ENCODE measurements at regions not wholly inside any gene's neighbourhood (a gene's known extent, or its start where the extent isn't known, plus 50 kb on each side); places are given as distances from the start of the nearest gene placed in this dataset.

GRCh38 chr16:66278111-66278531, 88.4 kb upstream of the CDH5 start:
- H3K36me3 ChIP-seq (ENCODE audit: control insufficient read depth in 1 of 2, insufficient read depth in 2 of 2, low read length in 1 of 2) = no peaks in the 10 kb centered on the region
- no peak for ATAC-seq (ENCODE audit: low FRiP score)
- H3K27ac ChIP-seq (ENCODE audit: low read depth in 1 of 2, low read length in 2 of 2) = no peak overlapping the region
- no peaks in the 10 kb centered on the region for H3K9me3 ChIP-seq (ENCODE audit: control insufficient read depth, low read length)
- intact Hi-C loops (cut with DNase I) = no loop called here
- no peak overlapping the region for H3K4me3 ChIP-seq (ENCODE audit: low read length in 2 of 2)
- WGBS, 2 donors = 83 to 91% methylated on average over 2 of the region's 2 CpGs
- no peaks in the 10 kb centered on the region for H3K4me1 ChIP-seq (ENCODE audit: control insufficient read depth in 1 of 2, insufficient read depth in 2 of 2, low read length in 2 of 2)
- H3K27me3 ChIP-seq (ENCODE audit: control insufficient read depth in 1 of 2, insufficient read depth in 2 of 2, low read length in 1 of 2) = no peaks in the 10 kb centered on the region
- DNase-seq = no peak

GRCh38 chr16:66277311-66278070, 89.0 kb upstream of the CDH5 start:
- no peaks in the 10 kb centered on the region for H3K4me1 ChIP-seq (ENCODE audit: control insufficient read depth in 1 of 2, insufficient read depth in 2 of 2, low read length in 2 of 2)
- WGBS, 2 donors = 94 to 98% methylated on average over 6 of the region's 6 CpGs
- no peaks in the 10 kb centered on the region for H3K9me3 ChIP-seq (ENCODE audit: control insufficient read depth, low read length)
- no peak for ATAC-seq (ENCODE audit: low FRiP score)
- H3K27me3 ChIP-seq (ENCODE audit: control insufficient read depth in 1 of 2, insufficient read depth in 2 of 2, low read length in 1 of 2) = no peaks in the 10 kb centered on the region
- H3K27ac ChIP-seq (ENCODE audit: low read depth in 1 of 2, low read length in 2 of 2) = no peak overlapping the region
- intact Hi-C loops (cut with DNase I) = no loop called here
- no peak overlapping the region for H3K4me3 ChIP-seq (ENCODE audit: low read length in 2 of 2)
- no peaks in the 10 kb centered on the region for H3K36me3 ChIP-seq (ENCODE audit: control insufficient read depth in 1 of 2, insufficient read depth in 2 of 2, low read length in 1 of 2)
- no peak for DNase-seq

- no peaks in the 10 kb centered on the region for H3K4me1 ChIP-seq (ENCODE audit: control insufficient read depth in 1 of 2, insufficient read depth in 2 of 2, low read length in 2 of 2)
- no peak overlapping the region for H3K4me3 ChIP-seq (ENCODE audit: low read length in 2 of 2)
- H3K27me3 ChIP-seq (ENCODE audit: control insufficient read depth in 1 of 2, insufficient read depth in 2 of 2, low read length in 1 of 2) = no peaks in the 10 kb centered on the region
- 32 to 35% methylated on average over 6 of the region's 6 CpGs for WGBS, 2 donors
- H3K9me3 ChIP-seq (ENCODE audit: control insufficient read depth, low read length) = no peaks in the 10 kb centered on the region
- DNase-seq (no peak), ATAC-seq (ENCODE audit: low FRiP score) (no peak)
- H3K27ac ChIP-seq (ENCODE audit: low read depth in 1 of 2, low read length in 2 of 2) = no peak overlapping the region
- no peaks in the 10 kb centered on the region for H3K36me3 ChIP-seq (ENCODE audit: control insufficient read depth in 1 of 2, insufficient read depth in 2 of 2, low read length in 1 of 2)
- intact Hi-C loops (cut with DNase I) = no loop called here
Measured at GRCh38 chr16:66275775-66276428, 90.6 kb upstream of the CDH5 start.

DNA sequence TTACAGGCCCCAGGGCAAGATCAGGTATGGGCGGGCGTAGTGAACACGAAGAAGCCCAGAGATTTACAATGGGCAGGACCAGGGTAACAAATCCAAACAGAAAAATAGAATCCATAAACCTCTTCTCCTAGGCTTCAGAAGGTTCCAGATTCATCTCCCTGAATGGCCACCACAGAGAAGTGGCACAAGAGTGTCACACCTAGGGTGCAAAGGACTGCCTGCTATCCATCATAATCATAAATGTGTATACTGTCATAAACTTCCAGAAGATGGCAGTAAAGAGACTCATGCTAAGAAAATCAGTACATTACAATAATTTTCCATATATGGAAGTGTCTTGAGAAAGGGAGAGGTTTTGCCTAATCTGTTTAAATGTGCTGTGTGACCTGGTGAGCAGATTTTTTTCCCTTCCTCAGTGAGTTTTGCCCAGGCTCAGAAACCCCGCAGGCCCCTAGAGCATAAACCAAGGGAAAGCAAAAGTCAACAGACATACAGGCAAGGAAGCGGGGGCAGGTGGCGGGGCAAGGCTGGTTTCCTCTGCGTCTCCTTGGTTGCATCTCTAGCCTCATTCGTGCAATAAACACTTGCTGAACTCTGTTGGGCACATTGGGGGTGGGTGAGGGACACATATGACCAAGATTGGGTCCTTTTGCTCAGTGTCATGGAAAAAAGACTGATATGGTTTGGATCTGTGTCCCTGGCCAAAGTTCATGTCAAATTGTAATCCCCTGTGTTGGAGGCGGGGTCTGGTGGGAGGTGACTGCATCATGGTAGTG, 92.0 kb upstream of the CDH5 start:
- no peak for DNase-seq
- WGBS, 2 donors = 79 to 91% methylated on average over 9 of the region's 9 CpGs
- intact Hi-C loops (cut with DNase I) = no loop called here

GRCh38 chr16:66273644-66274334, 92.7 kb upstream of the CDH5 start:
- H3K27ac ChIP-seq (ENCODE audit: low read depth in 1 of 2, low read length in 2 of 2) = no peak overlapping the region
- intact Hi-C loops (cut with DNase I) = no loop called here
- WGBS, 2 donors = 83 to 90% methylated on average over 8 of the region's 8 CpGs
- H3K4me1 ChIP-seq (ENCODE audit: control insufficient read depth in 1 of 2, insufficient read depth in 2 of 2, low read length in 2 of 2) = no peaks in the 10 kb centered on the region
- no peak for ATAC-seq (ENCODE audit: low FRiP score)
- no peaks in the 10 kb centered on the region for H3K27me3 ChIP-seq (ENCODE audit: control insufficient read depth in 1 of 2, insufficient read depth in 2 of 2, low read length in 1 of 2)
- DNase-seq = no peak
- H3K4me3 ChIP-seq (ENCODE audit: low read length in 2 of 2) = no peak overlapping the region
- no peaks in the 10 kb centered on the region for H3K9me3 ChIP-seq (ENCODE audit: control insufficient read depth, low read length)
- no peaks in the 10 kb centered on the region for H3K36me3 ChIP-seq (ENCODE audit: control insufficient read depth in 1 of 2, insufficient read depth in 2 of 2, low read length in 1 of 2)

More for the DNA sequence above, 92.0 kb upstream of the CDH5 start:
- ATAC-seq (ENCODE audit: low FRiP score) = no peak
- Histone ChIP-seq H3K36me3 (ENCODE audit: control insufficient read depth in 1 of 2, insufficient read depth in 2 of 2, low read length in 1 of 2) (no peaks in the 10 kb centered on the region), H3K4me1 (ENCODE audit: control insufficient read depth in 1 of 2, insufficient read depth in 2 of 2, low read length in 2 of 2) (no peaks in the 10 kb centered on the region), H3K27ac (ENCODE audit: low read depth in 1 of 2, low read length in 2 of 2) (no peak overlapping the region), H3K4me3 (ENCODE audit: low read length in 2 of 2) (no peak overlapping the region), H3K9me3 (ENCODE audit: control insufficient read depth, low read length) (no peaks in the 10 kb centered on the region), H3K27me3 (ENCODE audit: control insufficient read depth in 1 of 2, insufficient read depth in 2 of 2, low read length in 1 of 2) (no peaks in the 10 kb centered on the region)

DNA sequence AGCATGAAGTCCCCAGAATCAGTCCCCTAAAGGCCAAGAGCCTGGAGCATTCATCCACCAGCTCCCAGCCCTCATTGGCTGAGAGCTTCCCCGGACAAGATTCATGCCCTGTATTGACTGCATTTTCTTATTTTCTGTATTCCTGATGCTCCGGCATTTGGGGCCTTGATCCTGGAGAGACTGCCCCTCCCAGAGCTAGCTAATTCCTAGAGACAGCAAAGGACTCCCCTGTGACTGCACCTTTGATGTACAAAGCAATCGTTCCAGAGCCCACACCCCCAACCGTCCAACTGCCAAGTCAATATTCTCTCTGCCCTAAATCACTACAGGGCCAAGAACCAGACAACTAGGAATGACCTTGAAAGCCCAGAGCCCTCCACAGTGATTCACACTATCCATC, 93.4 kb upstream of the CDH5 start:
- H3K36me3 ChIP-seq (ENCODE audit: control insufficient read depth in 1 of 2, insufficient read depth in 2 of 2, low read length in 1 of 2) = no peaks in the 10 kb centered on the region
- intact Hi-C loops (cut with DNase I) = no loop called here
- DNase-seq (no peak), ATAC-seq (ENCODE audit: low FRiP score) (no peak)
- H3K9me3 ChIP-seq (ENCODE audit: control insufficient read depth, low read length) = no peaks in the 10 kb centered on the region
- no peak overlapping the region for H3K4me3 ChIP-seq (ENCODE audit: low read length in 2 of 2)
- H3K27ac ChIP-seq (ENCODE audit: low read depth in 1 of 2, low read length in 2 of 2) = no peak overlapping the region
- no peaks in the 10 kb centered on the region for H3K4me1 ChIP-seq (ENCODE audit: control insufficient read depth in 1 of 2, insufficient read depth in 2 of 2, low read length in 2 of 2)
- H3K27me3 ChIP-seq (ENCODE audit: control insufficient read depth in 1 of 2, insufficient read depth in 2 of 2, low read length in 1 of 2) = no peaks in the 10 kb centered on the region
- 68 to 70% methylated on average over 4 of the region's 4 CpGs for WGBS, 2 donors

- Histone ChIP-seq H3K27me3 (ENCODE audit: control insufficient read depth in 1 of 2, insufficient read depth in 2 of 2, low read length in 1 of 2) (no peaks in the 10 kb centered on the region), H3K4me3 (ENCODE audit: low read length in 2 of 2) (no peak overlapping the region), H3K4me1 (ENCODE audit: control insufficient read depth in 1 of 2, insufficient read depth in 2 of 2, low read length in 2 of 2) (no peaks in the 10 kb centered on the region), H3K9me3 (ENCODE audit: control insufficient read depth, low read length) (no peaks in the 10 kb centered on the region), H3K27ac (ENCODE audit: low read depth in 1 of 2, low read length in 2 of 2) (no peak overlapping the region), H3K36me3 (ENCODE audit: control insufficient read depth in 1 of 2, insufficient read depth in 2 of 2, low read length in 1 of 2) (no peaks in the 10 kb centered on the region)
- 73 to 83% methylated on average over 6 of the region's 6 CpGs for WGBS, 2 donors
- no peak for DNase-seq
- intact Hi-C loops (cut with DNase I) = no loop called here
- ATAC-seq (ENCODE audit: low FRiP score) = no peak
Measured at GRCh38 chr16:66272461-66272860, 94.0 kb upstream of the CDH5 start.
